ENCODE measurements at regions not wholly inside any gene's neighbourhood (a gene's known extent, or its start where the extent isn't known, plus 50 kb on each side); places are given as distances from the start of the nearest gene placed in this dataset.
A peak's percentile ranks its signal among the peaks of the same experiment; 100 is the strongest.

DNA sequence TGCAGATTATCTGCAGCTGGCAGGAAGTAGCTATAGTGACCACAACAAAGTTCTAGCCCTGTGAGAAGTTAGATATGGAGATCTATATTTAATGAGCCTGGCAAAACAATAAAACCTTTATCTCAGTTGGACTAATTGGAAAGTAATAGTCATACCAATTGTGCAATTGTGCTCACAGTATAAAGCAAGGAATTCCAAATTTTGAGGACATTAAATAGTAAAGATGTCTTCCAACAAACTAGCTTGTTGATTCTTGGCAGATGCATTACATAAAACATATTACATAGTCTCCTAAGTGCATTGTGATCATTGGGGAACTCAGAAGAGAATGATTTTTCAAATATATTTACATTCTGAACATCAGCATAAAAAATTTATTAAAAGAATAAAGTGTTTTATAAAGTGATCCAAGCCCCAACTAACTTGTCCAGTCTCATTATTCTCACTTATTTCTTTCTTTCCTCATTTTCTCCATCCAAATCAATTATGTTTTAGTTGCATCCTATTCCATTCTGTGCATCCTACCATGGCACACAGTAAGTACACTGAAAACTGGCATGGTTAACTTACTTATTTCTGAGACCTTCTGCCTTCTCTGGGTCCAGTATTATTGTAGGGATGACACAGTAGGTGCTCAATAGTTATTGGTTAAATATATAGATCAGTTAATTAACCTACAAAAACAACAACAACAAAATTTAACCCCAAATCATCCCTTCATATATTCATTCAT is 977.2 kb upstream of the NUDT12 start:
- no peak for DNase-seq
- H3K27ac ChIP-seq: no peak overlapping the region
- no peaks in the 10 kb centered on the region for H3K36me3 ChIP-seq (replicated peaks)
- H3K4me3 ChIP-seq (ENCODE audit: low read depth, low read length): no peak overlapping the region
- TF ChIP-seq, protein P1, sequence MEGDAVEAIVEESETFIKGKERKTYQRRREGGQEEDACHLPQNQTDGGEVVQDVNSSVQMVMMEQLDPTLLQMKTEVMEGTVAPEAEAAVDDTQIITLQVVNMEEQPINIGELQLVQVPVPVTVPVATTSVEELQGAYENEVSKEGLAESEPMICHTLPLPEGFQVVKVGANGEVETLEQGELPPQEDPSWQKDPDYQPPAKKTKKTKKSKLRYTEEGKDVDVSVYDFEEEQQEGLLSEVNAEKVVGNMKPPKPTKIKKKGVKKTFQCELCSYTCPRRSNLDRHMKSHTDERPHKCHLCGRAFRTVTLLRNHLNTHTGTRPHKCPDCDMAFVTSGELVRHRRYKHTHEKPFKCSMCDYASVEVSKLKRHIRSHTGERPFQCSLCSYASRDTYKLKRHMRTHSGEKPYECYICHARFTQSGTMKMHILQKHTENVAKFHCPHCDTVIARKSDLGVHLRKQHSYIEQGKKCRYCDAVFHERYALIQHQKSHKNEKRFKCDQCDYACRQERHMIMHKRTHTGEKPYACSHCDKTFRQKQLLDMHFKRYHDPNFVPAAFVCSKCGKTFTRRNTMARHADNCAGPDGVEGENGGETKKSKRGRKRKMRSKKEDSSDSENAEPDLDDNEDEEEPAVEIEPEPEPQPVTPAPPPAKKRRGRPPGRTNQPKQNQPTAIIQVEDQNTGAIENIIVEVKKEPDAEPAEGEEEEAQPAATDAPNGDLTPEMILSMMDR (IDR thresholded peaks at IDR 0.05; ENCODE audit: low read depth, low read length, missing control alignments): no peak
- no peaks in the 10 kb centered on the region for H3K27me3 ChIP-seq (replicated peaks)
- in situ Hi-C loops (cut with HindIII; ENCODE audit: low pct_ligation_motif_present, low sequenced_read_pairs): no loop called here

DNA sequence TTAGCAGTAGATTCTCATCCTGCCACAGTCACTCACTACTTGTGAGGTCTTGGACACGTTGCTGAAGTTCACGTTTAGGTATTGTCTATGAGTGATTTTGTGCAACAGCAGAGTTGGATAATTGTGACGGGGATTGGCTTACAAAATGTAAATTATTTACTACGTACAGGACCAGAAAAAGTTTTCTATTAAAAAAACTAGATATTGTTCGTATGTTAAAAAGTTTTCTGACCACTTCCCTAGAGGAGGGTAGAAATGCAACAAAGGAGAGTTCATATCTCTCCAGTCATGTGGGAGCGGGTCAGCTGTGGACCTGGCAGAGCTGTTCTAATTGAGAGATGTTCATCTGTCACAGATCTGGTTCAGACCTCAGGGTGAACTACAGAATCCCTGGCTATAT is 976.1 kb upstream of the NUDT12 start:
- TF ChIP-seq, protein P1 (IDR thresholded peaks at IDR 0.05; ENCODE audit: low read depth, low read length, missing control alignments): no peak
- in situ Hi-C loops (cut with HindIII; ENCODE audit: low pct_ligation_motif_present, low sequenced_read_pairs): no loop called here
- Histone ChIP-seq H3K4me3 (ENCODE audit: low read depth, low read length) (no peak overlapping the region), H3K27ac (no peak overlapping the region), H3K36me3 (replicated peaks) (no peaks in the 10 kb centered on the region), H3K27me3 (replicated peaks) (no peaks in the 10 kb centered on the region)
- no peak for DNase-seq

DNA sequence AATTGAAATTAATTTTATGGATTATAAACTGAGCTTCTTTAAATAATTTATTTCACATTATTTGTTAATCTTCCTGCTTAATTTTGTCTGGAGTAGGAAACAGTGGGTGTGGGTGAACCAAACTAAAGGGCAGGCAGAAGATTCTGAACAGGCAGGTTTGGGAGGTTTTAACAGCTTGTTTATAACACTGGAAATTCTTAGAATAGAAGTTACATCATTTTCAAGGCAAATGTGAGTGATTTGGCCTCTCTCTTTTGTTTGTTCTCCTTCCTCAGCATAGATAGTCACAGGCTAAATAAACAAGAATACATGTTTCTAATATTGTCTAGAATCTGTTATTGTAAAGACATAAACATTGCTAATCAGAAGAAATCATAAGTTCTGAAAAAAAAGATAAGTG is 970.9 kb upstream of the NUDT12 start:
- H3K27me3 ChIP-seq (replicated peaks): no peaks in the 10 kb centered on the region
- no peaks in the 10 kb centered on the region for H3K36me3 ChIP-seq (replicated peaks)
- TF ChIP-seq, protein P1 (IDR thresholded peaks at IDR 0.05; ENCODE audit: low read depth, low read length, missing control alignments): no peak
- no peak for DNase-seq
- H3K4me3 ChIP-seq (ENCODE audit: low read depth, low read length): no peak overlapping the region
- no peak overlapping the region for H3K27ac ChIP-seq
- in situ Hi-C loops (cut with HindIII; ENCODE audit: low pct_ligation_motif_present, low sequenced_read_pairs): no loop called here

DNA sequence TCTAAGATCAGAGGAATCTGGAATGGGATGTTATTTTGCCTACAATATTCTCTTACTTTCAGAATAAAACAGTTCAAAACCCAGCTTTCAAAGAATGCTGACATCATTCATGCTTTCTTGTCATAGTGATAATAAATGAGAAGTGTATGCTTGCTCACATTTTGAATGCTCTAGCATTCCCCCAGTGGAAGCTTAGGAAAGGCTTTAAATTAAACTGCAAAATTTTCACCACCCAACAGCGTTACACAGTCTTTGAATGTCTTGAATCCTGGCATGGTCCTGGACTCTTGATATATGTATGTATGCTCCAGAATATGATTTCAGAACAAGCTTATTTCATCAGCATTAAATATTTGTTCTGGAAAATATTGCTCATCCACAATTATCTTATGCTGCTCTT is 964.3 kb upstream of the NUDT12 start:
- in situ Hi-C loops (cut with HindIII; ENCODE audit: low pct_ligation_motif_present, low sequenced_read_pairs): no loop called here

DNA sequence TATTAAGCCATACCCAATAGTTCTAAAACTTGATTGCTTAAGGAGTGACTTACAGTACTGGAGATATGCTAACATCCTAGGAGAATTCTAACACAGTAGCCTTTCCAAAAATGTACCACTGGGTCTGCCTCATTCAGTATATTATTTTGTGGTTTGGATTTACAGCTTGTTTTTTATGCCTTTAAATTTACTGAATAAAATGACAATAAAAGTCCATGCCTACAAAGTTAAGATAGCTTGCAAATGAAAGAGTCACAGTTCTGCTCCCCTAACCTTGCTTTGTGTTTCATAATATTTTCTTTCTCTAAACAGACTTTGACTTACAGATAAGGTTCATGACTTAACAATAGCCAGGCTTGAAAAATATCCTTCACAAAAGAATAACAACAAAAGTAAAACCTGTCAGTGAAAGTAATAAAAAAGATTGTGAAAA is 951.1 kb upstream of the NUDT12 start:
- H3K27ac ChIP-seq: peak overlapping the region; percentile 35
- H3K27me3 ChIP-seq (replicated peaks): no peaks in the 10 kb centered on the region
- TF ChIP-seq, protein P1 (IDR thresholded peaks at IDR 0.05; ENCODE audit: low read depth, low read length, missing control alignments): no peak
- H3K4me3 ChIP-seq (ENCODE audit: low read depth, low read length): no peak overlapping the region
- in situ Hi-C loops (cut with HindIII; ENCODE audit: low pct_ligation_motif_present, low sequenced_read_pairs): no loop called here
- no peak for DNase-seq
- H3K36me3 ChIP-seq (replicated peaks): no peaks in the 10 kb centered on the region

More for the DNA sequence above, 964.3 kb upstream of the NUDT12 start:
- Histone ChIP-seq H3K27ac (no peak overlapping the region), H3K4me3 (ENCODE audit: low read depth, low read length) (no peak overlapping the region), H3K36me3 (replicated peaks) (no peaks in the 10 kb centered on the region), H3K27me3 (replicated peaks) (no peaks in the 10 kb centered on the region)
- no peak for DNase-seq
- TF ChIP-seq, protein P1 (IDR thresholded peaks at IDR 0.05; ENCODE audit: low read depth, low read length, missing control alignments): no peak

DNA sequence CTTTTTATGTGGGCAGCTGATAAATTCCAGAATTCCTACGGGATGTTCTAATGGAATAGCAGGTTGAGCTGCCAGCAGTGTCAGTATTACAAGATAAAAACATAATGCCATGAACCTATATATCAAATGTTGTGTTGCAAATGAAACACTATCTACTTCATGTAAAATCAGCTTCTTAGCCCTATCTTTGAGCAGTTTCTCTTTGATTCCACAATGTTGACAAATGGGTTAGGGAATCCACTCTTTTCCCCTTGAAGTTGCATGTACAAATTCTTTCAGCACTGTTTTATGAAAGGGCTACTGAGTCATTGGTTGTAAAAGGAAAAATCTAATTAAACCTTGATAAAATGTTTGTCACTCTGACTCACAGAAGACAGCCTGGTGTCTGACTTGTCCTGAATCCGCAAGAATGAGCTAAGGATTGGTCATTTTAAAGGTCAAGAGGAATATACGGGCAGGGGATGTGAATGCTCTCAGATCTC is 950.6 kb upstream of the NUDT12 start:
- Histone ChIP-seq H3K27me3 (replicated peaks) (no peaks in the 10 kb centered on the region), H3K36me3 (replicated peaks) (no peaks in the 10 kb centered on the region), H3K4me3 (ENCODE audit: low read depth, low read length) (no peak overlapping the region), H3K27ac (peak overlapping the region; percentile 35)
- TF ChIP-seq, protein P1 (IDR thresholded peaks at IDR 0.05; ENCODE audit: low read depth, low read length, missing control alignments): no peak
- in situ Hi-C loops (cut with HindIII; ENCODE audit: low pct_ligation_motif_present, low sequenced_read_pairs): no loop called here
- DNase-seq: peak; percentile 54
